OCI-LY1 (cell line): ENCODE measurements at regions not wholly inside any gene's neighbourhood (a gene's known extent, or its start where the extent isn't known, plus 50 kb on each side); places are given as distances from the start of the nearest gene placed in this dataset.

Experiments used
- H2AFZ ChIP-seq: fragments of 200-600 bp; sonication (generic), shearing (Covaris generic); 2 replicates; pipeline ENCODE4 v1.6.0; 2014; ENCODE audit warnings: antibody characterized with exemption, mild to moderate bottlenecking, low read length
- H3F3A ChIP-seq: fragments of 200-600 bp; sonication (generic), shearing (Covaris generic); 2 replicates; pipeline ENCODE4 v1.6.0; 2014; ENCODE audit warnings: mild to moderate bottlenecking, antibody characterized with exemption, low read length, moderate library complexity; ENCODE audit not compliant: insufficient read depth
- H3K27ac ChIP-seq: fragments of 200-600 bp; sonication (generic); 2 replicates; pipeline ENCODE4 v1.5.1; 2014; ENCODE audit warnings: low read length, mixed run types, mild to moderate bottlenecking, low read depth; ENCODE audit not compliant: poor library complexity, severe bottlenecking
- H3K27me3 ChIP-seq: fragments of 200-600 bp; sonication (generic); 2 replicates; pipeline ENCODE4 v1.6.0; 2014; ENCODE audit warnings: antibody characterized with exemption, mild to moderate bottlenecking, low read length, moderate library complexity; ENCODE audit not compliant: insufficient read depth
- H3K36me3 ChIP-seq: fragments of 200-600 bp; sonication (generic); 2 replicates; pipeline ENCODE4 v1.6.1; 2014; ENCODE audit warnings: mild to moderate bottlenecking, antibody characterized with exemption, low read length, moderate library complexity, mixed read lengths; ENCODE audit not compliant: insufficient read depth
- H3K4me1 ChIP-seq: fragments of 200-600 bp; sonication (generic); 2 replicates; pipeline ENCODE4 v1.5.1; 2014; ENCODE audit warnings: mild to moderate bottlenecking, low read length, moderate library complexity; ENCODE audit not compliant: insufficient read depth, severe bottlenecking
- H3K4me2 ChIP-seq: fragments of 200-600 bp; sonication (generic), shearing (Covaris generic); 2 replicates; pipeline ENCODE4 v1.6.1; 2014; ENCODE audit warnings: low read length
- H3K4me3 ChIP-seq: fragments of 200-600 bp; sonication (generic); 2 replicates; pipeline ENCODE4 v1.5.1; 2014; ENCODE audit warnings: low read length, low read depth, mild to moderate bottlenecking, mixed read lengths; ENCODE audit not compliant: poor library complexity, severe bottlenecking
- H3K79me2 ChIP-seq: fragments of 200-600 bp; shearing (Covaris generic); 2 replicates; pipeline ENCODE4 v1.6.1; 2016; ENCODE audit warnings: mixed run types, low read length, mixed read lengths; ENCODE audit not compliant: insufficient read depth
- H3K9ac ChIP-seq: fragments of 200-600 bp; sonication (generic), shearing (Covaris generic); 2 replicates; pipeline ENCODE4 v1.6.1; 2014; ENCODE audit warnings: mild to moderate bottlenecking, low read length, mixed read lengths
- H3K9me2 ChIP-seq: fragments of 200-600 bp; sonication (generic), shearing (Covaris generic); 2 replicates; pipeline ENCODE4 v1.6.1; 2014; ENCODE audit warnings: low read depth, mild to moderate bottlenecking, low read length, mixed read lengths
- H3K9me3 ChIP-seq: fragments of 200-600 bp; shearing (Covaris generic); 2 replicates; pipeline ENCODE4 v1.6.1; 2014; ENCODE audit warnings: low read length, mixed read lengths
- H4K20me1 ChIP-seq: fragments of 200-600 bp; sonication (generic), shearing (Covaris generic); 2 replicates; pipeline ENCODE4 v1.6.0; 2016; ENCODE audit warnings: mild to moderate bottlenecking, low read length; ENCODE audit not compliant: insufficient read depth
- EZH2 ChIP-seq: fragments of 200-600 bp; sonication (generic), shearing (Covaris generic); IDR thresholded peaks from 2 replicates; pipeline ENCODE4 v1.8.0; 2017; ENCODE audit warnings: borderline replicate concordance, mixed run types, mild to moderate bottlenecking, antibody characterized with exemption, low read length, moderate library complexity, mixed read lengths
- TF ChIP-seq, protein P1 (sequence below): fragments of 200-600 bp; sonication (generic), shearing (Covaris generic); IDR thresholded peaks from 2 replicates; pipeline ENCODE4 v1.5.1; 2017; ENCODE audit warnings: mild to moderate bottlenecking, antibody characterized with exemption, low read length, moderate library complexity, mixed read lengths

DNA sequence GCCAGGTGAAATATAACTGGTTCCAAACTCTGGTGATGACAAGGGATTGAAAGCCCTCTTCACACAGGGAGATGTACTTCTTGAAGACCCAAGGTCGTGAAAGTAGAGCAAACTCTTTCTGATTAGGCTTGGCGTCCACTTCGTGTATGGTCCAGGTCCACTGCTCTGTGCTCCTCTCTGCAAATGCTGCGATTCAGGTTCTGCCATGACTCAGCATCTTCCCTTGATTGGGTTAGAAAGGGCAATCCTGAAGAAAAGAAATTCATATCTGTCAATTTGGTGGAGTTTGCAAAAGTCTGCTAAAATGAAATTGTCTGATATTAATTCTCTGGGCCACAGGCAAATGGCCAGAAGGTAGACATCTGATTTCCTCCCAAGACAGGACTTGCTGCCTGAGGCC lies 431.4 kb downstream of the ACTR3B start:
- Histone ChIP-seq H3F3A (no peaks in the 10 kb centered on the region), H3K9me2 (no peaks in the 10 kb centered on the region), H3K4me3 (no peak overlapping the region), H3K4me2 (no peak overlapping the region), H3K27me3 (no peaks in the 10 kb centered on the region; the same call in 1 of the 2 replicates), H3K36me3 (no peaks in the 10 kb centered on the region), H3K27ac (no peak overlapping the region), H3K9me3 (no peaks in the 10 kb centered on the region), H2AFZ (peak overlapping the region; percentile 62; the same call in 1 of the 2 replicates), H3K4me1 (no peaks in the 10 kb centered on the region), H3K9ac (no peak overlapping the region), H3K79me2 (no peaks in the 10 kb centered on the region), H4K20me1 (no peaks in the 10 kb centered on the region)
- no peak for TF ChIP-seq EZH2
- TF ChIP-seq, protein P1, sequence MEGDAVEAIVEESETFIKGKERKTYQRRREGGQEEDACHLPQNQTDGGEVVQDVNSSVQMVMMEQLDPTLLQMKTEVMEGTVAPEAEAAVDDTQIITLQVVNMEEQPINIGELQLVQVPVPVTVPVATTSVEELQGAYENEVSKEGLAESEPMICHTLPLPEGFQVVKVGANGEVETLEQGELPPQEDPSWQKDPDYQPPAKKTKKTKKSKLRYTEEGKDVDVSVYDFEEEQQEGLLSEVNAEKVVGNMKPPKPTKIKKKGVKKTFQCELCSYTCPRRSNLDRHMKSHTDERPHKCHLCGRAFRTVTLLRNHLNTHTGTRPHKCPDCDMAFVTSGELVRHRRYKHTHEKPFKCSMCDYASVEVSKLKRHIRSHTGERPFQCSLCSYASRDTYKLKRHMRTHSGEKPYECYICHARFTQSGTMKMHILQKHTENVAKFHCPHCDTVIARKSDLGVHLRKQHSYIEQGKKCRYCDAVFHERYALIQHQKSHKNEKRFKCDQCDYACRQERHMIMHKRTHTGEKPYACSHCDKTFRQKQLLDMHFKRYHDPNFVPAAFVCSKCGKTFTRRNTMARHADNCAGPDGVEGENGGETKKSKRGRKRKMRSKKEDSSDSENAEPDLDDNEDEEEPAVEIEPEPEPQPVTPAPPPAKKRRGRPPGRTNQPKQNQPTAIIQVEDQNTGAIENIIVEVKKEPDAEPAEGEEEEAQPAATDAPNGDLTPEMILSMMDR: no peak

DNA sequence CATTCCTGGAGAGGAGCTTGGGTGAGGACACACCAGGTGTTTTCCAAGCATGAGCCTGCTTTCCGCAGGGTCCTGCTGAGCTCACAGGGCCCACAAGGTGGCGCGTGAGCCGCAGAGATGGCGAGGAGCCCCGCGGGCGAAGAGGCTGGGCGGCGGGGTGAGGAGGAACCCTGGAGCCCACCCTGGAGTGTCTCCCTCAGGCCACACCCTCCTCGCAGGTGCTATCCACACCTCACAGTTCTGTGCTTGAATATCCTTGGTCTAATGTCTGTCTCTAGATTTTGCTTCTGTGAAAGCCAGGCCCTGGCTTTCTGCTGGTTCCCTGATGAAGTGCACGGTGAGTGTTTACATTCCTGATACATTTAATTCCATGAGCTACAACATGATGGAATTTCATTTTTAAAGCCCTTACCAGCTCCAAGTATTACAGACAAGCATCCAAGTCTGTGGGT lies 433.6 kb downstream of the ACTR3B start:
- Histone ChIP-seq H3F3A (no peaks in the 10 kb centered on the region), H3K9me3 (no peaks in the 10 kb centered on the region), H3K4me2 (no peak overlapping the region), H3K79me2 (no peaks in the 10 kb centered on the region), H3K9me2 (no peaks in the 10 kb centered on the region), H3K4me3 (no peak overlapping the region), H3K27me3 (no peaks in the 10 kb centered on the region; the same call in 1 of the 2 replicates), H3K4me1 (no peaks in the 10 kb centered on the region), H3K27ac (no peak overlapping the region), H4K20me1 (no peaks in the 10 kb centered on the region), H3K9ac (no peak overlapping the region), H3K36me3 (no peaks in the 10 kb centered on the region), H2AFZ (no peak overlapping the region)
- no peak for TF ChIP-seq EZH2
- TF ChIP-seq, protein P1: peak; percentile 90

DNA sequence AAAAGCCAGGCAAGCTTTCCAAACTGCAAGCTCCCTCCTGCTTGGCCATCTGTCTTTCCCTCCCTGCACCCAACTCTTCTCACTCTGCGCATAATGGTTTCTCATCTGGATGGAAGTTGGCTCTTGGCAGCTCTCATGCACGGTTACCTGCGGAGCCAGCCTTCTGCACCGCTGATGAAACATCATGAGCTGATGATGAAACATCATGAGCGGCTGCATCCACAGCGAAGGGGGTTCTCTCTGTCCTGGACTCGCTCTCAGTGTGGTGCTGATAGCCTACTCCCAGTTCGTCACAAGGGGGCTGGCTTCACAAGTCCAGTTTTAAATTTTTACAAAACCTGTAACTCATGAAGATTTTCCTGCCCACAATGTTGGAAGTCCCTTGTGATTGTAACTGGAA lies 457.5 kb downstream of the ACTR3B start:
- H3K9me2 ChIP-seq: no peaks in the 10 kb centered on the region
- H3K79me2 ChIP-seq: no peaks in the 10 kb centered on the region
- no peak overlapping the region for H2AFZ ChIP-seq
- H3K4me1 ChIP-seq: no peaks in the 10 kb centered on the region
- no peaks in the 10 kb centered on the region for H3K27me3 ChIP-seq
- TF ChIP-seq, protein P1: no peak
- no peak for TF ChIP-seq EZH2
- no peaks in the 10 kb centered on the region for H3F3A ChIP-seq
- H3K36me3 ChIP-seq: no peaks in the 10 kb centered on the region
- no peak overlapping the region for H3K27ac ChIP-seq
- no peak overlapping the region for H3K4me3 ChIP-seq
- H3K4me2 ChIP-seq: no peak overlapping the region
- no peak overlapping the region for H3K9ac ChIP-seq
- no peaks in the 10 kb centered on the region for H4K20me1 ChIP-seq
- no peaks in the 10 kb centered on the region for H3K9me3 ChIP-seq
